Stimulated activated CD8-positive, alpha-beta memory T cell treated with anti-CD3 and anti-CD28 coated beads, Interleukin-4, amount 100 ng/mL, for 48 hours (primary cell): ENCODE measurements at regions not wholly inside any gene's neighbourhood (a gene's known extent, or its start where the extent isn't known, plus 50 kb on each side); places are given as distances from the start of the nearest gene placed in this dataset.

Experiments
- DNase-seq: peaks from one replicate; pipeline ENCODE4 v3.0.0-alpha.2; 2020

DNA sequence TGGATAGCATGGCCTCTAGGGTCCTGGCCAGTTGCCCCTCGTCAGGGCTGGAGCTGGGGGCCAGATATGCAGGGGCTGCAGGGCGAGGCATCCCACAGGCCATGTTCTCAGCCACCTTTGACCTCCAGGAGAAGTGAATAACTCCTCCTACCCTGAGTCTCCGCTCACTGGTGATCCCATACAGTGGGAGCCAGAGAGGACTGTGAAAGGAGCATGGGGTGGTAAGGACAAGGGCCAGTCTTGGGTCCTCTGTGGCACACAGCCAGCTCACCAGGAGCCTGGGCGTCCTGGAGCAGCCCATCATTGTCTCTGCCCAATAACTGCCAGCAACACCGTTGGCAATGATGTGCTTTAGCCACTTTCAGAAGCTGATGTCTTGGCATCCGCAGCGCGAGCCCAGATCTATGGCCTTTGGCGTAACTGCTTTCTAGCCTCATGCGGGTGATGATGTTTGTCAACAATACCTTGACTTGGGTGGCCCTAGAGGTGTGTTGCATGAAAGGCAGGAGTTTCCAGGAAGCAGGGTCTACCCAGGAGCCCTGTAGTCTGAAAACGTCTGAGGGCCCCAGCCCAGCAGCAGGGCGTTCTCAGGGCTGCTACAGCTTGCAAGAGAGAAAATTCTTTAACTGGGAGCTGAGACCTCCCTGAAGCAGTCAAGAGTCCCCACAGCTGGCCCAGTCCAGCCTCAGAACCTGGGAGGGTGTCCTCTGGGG lies 61.1 kb upstream of the IQSEC1 start:
- DNase-seq = no peak

DNA sequence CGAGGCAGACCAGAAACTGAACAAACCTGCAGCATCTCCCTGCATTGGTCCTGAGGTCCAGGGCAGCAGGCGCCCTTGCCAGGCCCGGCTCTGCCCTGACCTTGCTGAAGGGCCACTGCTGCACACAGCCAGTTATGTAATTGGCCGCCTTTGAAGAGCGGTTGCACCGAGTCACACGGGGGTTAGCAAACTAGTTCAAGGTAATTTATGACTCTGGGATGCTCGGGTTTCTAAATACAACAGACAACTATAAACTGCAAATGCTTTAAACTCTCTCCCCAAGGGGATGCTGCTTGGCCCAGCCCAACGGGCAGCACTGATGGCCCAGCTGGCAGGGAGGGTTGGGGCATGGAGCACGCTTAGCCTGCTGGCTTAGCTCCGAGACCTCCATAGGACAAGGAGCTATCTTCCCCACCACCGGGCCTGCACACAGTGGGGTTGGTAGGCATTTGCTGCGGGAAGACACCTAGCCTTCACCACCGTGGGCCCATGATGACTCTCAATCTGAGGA lies 60.3 kb upstream of the IQSEC1 start:
- DNase-seq = no peak

DNA sequence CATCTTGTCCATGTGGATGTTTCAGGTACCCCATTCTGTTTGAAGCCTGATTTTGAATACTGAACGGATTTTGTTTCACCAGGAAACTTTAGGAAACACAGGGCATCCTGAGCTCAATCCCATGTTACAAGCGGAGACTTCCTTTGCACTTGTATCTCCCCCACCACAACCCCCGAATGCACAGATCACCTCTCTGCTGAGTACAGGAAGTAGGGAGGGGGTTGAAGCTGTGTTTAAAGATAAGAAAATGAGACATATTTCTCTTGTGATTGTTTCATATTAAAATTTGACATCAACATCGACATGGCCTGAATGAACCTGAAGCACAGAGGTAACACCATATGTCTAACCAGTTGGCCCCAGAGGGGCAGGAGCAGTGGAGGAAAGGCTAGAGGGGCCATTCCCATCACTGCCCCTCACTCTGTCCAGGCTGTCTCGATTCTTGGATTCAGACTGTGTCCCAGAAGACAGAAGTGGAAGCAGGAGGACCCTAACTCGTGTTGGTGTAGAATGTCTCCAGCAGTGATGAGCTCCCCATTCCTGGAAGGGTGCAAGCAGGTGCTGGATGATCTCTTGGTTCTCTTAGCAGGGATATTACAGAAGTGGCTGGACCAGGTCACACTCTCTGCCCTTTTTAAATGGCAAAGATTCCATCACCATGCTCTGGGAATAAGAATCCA lies 59.6 kb upstream of the IQSEC1 start:
- DNase-seq = no peak

DNA sequence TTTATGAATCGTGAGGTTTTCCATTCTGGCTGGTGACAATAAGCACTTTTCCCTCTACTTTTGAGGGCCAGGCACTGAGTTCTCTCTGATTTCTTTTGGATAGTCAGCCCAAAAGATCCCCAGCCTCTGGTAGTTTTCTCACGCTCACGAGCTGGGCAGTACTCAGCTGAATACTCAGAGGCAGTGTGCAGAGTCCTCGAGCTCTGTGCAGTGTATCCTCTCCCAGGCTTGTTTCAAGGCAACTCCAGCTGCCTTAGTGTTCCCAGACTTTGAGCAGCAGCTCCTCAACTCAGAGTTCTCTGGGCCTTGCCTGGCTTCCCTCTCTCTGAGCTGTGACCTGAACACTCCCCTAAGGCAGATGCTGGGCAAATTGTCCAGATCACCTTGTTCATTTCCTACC lies 59.1 kb upstream of the IQSEC1 start:
- DNase-seq = no peak

DNA sequence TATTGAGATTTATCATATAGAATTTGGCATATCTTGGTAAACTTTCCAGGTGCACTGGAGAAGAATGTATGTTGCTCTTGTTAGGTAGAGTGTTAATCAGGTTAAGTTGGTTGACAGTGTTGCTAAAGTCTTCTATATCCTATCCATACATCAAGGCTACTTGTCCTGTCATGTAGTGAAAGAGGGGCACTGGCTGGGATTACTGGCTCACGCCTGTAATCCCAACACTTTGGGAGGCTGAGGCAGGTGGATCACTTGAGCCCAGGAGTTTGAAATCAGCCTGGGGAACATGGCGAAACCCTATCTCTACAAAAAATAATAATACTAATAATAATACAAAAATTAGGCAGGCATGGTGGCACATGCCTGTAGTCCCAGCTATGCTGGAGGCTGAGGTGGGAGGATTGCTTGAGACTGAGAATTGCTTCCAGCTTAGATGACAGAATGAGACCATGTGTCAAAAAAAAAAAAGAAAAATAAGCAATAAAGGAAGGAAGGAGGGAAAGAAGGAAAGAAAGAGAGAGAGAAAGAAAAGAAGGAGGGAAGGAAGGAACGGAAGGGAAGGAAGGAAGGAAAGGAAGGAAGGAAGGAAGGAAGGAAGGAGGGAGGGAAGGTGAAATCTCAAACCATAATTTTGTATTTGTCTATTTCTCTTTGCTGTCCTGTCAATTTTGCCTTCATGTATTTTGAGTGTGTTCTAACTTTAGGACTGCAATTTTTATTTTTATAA lies 57.4 kb upstream of the IQSEC1 start:
- no peak for DNase-seq

- no peak for DNase-seq
Observed at GRCh38 chr3:13125092-13126015, 52.1 kb upstream of the IQSEC1 start.

DNA sequence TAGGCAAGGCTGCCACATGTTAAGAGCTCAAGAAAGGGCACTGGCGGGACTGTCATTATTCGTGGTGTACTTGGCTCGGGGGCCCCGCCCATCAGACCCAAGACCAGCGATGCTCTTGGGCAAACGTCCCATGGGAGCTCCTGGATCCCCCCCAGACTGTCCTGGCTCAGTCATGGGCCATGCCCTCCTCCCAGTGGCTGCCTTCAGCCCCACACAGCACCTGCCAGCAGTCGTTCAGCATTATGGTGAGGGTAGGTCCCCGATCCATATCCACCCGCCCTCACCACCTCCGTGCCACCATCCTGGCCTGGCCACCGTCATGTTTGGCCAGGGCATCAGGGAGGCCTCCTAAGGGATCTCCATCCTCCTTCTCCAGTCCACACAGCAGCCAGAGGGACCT lies 51.4 kb upstream of the IQSEC1 start:
- no peak for DNase-seq

DNA sequence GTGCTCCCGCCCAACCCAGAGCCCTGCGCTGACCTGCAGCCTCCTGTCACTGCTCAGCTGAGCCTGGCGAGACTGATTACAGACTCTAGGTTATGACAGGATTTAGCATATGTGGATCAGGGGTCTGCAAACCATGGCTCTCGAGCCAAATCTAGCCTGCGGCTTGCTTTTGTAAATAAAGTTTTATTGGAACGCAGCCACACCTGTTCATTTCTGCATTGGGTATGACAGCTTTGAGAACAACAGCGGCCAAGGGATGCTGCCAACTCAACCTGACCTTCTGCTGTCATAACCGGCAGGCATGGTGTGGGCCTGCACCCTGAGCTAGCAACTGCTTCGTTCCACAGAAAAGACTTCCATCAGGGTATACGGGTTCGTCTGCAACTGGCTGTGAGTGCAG lies 50.5 kb upstream of the IQSEC1 start:
- DNase-seq = no peak

DNA sequence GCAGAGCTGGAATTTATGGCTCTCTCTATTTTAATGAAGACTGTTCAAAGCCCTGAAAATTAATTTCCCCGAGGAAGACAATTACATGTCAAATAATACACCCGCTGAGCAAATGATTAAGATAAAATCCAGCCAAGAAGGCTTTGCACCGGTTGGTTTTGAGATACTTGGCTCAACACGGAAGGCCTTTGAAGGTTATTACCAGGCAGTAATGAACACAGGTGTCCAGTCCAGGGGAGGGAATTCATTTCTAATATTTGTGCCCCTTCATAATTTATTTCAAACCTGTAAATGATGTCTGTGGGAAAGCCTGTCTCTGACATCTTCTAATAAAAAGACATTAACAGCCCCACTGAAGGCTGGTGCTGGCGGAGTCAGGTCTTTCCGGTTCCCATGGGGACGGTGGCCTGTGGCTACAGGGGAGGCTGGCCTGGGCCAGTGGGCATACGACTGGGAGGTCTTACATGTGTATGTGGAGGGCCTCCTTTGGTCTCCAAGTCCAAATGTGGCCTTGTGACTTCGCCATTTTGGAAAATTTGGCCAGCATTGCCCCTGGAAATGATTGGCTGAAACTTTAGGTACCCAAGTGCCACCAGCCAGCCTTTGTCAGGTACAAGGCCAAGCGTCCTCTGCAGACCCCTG lies 49.9 kb upstream of the IQSEC1 start:
- DNase-seq = no peak
